HG02852 (cell line): ENCODE measurements at regions not wholly inside any gene's neighbourhood (a gene's known extent, or its start where the extent isn't known, plus 50 kb on each side); places are given as distances from the start of the nearest gene placed in this dataset.
"Not testable (repeated sequence)": the region's sequence is repeated elsewhere in the genome, so short reads cannot be mapped to it uniquely, and the experiment has no call there.

Source experiments
- ATAC-seq: cut with Tn5 transposase; IDR thresholded peaks from one replicate; pipeline ENCODE4 v1.9.1; 2021; ENCODE audit warnings: mild to moderate bottlenecking, moderate library complexity; ENCODE audit not compliant: unreplicated experiment

DNA sequence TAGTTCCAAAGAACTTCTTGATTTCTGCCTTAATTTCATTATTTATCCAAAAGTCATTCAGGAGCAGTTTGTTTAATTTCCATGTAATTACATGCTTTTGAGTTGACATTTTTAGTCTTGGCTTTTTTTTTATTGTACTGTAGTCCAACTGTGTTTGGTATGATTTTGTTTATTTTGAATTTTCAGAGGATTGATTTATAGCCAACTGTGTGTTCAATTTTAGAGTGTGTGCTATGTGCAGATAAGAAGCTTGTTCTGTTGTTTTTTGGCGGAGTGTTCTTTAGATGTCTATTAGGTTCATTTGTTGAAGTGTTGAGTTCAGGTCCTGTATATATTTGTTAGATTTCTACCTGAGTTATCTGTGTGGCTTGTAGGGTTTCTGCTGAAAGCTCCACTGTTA is 533.6 kb downstream of the TRAM1L1 start:
- ATAC-seq: no peak

DNA sequence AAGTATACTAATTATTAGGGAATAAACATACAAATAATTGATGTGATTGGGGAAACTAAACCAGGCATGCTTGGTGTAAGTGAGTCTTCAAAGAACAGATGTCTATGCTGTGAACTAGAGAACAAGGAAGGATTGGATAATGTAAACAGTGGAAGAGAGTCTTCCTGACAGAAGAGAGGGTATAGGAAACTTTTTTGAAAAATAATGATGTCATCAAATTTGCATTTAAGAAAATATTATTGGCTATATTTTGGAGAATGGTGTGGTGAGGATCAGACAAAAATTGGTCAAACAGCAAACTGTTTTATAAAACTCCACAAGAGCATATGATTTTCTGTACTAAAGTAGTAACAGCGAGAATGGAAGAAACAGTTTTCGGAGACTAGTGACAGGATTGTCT is 537.7 kb downstream of the TRAM1L1 start:
- ATAC-seq: no peak

DNA sequence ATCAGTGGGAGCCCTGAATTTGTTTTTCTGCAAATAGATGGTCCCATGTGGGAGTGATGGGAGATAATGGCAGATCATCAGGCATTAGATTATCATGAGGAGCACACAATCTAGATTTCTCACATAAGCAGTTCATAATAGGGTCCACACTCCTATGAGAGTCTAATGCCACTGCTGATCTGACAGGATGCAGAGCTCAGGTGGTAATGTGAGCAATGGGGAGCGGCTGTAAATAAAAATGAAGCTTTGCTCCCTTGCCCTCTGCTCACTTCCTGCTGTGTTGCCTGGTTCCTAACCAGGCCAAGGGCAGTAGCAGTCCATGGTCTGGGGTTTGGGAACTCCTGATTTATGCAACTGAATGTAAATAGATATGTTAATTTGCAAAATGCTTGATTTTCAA is 538.6 kb downstream of the TRAM1L1 start:
- ATAC-seq: no peak

DNA sequence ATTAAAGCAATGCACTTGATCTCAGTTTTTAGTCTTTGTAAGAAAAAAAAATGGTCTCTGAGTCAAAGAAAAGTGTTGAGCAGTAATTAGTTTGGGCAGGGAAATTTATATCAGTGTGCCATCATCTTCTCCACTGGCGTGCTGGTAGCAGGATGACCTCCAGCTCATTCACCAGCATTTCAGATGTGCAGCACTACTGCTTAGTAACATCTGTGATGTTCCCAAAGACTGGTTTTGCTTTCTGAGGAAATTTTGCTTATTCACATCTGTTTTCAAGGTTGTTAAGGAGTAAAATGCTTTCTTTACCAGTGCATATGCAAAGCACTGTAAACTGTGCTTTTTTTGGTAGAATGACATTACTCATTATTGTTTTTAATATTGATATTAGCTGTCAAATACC is 540.4 kb downstream of the TRAM1L1 start:
- ATAC-seq: no peak

DNA sequence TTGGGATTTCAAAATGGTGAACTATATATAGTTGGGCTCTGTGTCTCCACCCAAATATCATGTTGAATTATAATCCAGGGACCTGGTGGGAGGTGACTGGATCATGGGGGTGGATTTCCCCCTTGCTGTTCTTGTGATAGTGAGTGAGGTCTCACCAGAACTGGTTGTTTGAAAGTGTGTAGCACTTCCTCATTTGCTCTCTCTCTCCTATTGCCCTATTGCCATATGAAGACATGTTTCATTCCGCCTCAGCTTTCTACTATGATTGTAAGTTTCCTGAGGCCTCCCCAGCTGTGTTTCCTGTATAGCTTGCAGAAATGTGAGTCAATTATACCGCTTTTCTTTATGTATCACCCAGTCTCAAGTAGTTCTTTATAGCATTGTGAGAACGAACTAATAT is 545.6 kb downstream of the TRAM1L1 start:
- ATAC-seq: no peak

DNA sequence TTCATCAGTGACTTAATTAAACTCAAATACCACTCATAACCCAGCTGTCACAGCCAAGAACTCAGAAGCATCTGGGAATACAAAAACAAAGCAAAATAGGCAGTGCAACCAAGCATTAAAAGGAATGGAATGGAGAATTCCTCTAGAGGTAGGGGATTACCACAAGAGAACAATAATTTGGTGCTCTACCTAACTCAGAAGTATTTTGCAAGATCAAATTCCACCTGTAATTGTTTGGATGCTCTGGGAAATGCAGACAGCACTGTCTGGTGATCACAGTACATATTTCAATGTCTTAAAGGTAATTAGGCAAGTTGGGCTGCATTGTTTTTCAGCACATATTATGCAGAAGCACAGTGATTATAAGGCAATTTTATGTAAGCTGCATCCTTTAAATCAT is 547.5 kb downstream of the TRAM1L1 start:
- ATAC-seq: no peak

DNA sequence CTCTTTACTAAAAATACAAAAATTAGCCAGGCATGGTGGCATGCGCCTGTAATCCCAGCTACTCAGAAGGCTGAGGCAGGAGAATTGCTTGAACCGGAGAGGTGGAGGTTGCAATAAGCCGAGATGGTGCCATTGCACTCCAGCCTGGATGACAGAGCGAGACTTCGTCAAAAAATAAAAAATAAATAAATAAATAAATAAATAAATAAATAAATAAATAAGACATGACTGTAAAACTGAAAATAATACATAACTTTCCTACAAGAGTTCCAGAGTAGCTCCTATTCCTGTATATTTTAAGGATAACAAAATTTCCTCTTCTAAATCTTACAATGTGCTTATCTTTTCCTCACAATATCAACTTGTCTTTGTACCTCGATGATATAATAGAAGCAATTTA is 549.4 kb downstream of the TRAM1L1 start:
- not testable (repeated sequence) for ATAC-seq

DNA sequence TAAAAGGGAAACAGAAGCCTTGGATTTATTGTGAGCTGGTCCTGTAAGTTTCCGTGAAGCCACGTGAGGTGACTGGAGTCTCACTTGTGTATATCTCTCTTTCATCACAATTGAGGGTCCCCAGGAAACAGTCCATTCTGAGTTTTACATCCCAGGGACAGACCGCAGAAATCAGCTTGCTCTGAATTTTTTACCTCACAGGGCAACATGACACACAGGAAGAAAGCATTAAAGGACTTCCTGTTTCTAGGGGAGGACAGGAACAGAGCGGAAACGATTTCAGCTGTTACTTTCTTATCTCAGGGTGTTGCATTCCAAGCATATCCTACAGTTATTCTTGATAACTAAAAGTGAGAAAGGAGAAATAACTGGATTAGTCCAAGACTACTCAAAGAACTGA is 553.5 kb downstream of the TRAM1L1 start:
- no peak for ATAC-seq

DNA sequence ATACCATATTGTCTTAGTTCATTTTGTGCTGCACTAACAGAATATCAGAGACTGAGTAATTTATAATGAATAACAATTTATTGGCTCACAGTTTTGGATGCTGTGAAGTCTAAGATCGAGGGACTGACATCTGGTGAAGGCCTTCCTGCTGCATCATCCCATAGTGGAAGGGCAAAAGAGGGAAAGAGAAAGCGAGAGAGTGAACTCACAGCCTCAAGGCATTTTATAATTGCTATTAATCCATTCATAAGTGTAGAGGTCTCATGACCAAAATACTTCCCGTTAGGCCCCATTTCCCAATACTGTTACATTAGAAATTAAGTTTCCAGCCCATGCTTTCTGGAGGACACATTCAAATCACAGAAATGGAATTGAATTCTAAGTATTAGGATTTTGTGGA is 554.4 kb downstream of the TRAM1L1 start:
- ATAC-seq: no peak

DNA sequence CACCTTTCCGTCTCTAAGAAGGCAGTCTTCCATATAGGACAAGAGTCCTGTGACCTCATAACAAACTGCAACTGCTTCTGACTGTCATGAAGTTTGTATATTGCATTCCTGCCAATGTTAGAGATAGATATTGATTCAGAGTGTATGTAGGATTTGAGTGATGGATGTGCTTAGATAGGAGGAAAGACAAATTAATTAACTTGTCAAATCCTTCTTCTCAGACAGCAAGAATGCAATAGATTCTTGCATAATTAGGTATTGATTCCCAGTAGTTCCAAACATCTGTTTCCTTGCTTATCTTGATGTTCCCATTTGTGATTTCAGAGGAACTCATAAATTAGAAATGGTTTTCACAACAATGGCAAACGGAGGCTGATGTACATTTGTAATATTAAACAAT is 555.3 kb downstream of the TRAM1L1 start:
- no peak for ATAC-seq

DNA sequence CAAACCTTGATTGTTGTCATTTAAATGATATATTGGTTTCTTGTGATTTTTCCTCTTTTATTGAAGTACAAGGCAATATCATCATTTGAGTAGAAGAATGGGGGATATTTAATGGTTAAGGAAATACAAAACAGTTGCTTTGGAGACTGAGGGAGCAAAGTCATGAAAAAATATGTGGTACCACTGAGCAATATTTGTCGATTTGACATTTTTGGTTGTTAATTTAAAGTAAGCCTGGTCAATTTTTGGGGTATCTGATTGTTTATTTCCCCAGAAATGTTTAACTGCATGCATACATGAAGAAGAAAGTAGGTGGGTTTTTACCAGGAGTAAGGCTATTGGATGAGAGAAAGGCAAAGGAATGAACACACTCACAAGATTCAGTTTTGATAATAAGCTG is 556.2 kb downstream of the TRAM1L1 start:
- no peak for ATAC-seq

DNA sequence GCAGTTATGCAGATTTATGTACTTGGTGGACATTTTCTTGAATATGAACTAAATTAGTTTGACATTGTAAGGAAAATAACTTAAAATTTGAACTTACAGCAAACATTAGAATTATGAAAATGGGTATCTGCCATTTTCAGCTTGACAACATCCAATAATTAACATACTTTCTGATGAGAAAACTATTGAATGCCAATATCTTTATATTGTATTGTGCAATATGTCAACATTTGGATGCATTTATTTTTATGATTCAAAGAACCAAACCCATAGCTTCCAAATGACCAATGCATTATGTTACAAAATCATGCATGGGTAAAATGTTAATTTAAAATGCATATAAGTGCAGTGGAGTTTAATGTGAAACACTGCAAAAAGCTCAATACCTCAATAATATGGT is 562.5 kb downstream of the TRAM1L1 start:
- no peak for ATAC-seq

DNA sequence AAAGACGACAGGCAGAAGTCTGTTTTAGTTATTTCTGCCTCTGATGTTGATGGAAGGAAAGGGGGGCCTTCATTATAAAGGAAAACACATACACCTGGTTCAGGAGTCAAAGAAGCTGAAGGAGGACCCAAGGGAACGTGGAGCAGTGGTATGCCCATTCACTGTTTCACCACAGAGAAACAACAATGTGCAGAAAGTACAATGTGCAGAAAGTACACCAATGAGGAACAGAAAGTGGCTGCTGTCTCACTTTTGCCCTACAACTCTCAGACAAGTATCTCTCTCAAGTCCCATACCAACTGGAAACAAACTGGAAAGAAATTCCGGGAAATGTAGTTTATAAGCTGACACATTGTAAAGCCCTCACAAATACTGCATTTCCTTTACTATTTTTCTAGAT is 564.5 kb downstream of the TRAM1L1 start:
- no peak for ATAC-seq

DNA sequence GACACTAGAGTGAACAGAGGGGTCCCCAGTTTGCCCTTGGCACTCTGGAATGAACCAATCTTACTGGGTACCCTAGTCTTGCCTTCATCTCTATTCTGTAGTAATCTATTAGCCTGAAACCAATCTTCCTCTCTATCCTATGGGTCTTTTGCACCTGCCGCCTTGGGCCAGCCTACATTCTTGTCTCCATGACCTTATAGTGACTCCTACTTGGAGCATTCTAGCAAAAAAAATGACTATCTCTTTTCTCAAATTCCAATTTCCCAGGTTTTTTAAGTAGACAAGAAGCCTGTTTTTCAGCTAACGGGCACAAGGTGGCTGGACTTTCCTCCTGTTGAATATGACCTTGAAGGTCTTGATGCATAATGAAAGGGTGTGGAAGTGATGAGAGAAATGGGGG is 568.7 kb downstream of the TRAM1L1 start:
- ATAC-seq: no peak

DNA sequence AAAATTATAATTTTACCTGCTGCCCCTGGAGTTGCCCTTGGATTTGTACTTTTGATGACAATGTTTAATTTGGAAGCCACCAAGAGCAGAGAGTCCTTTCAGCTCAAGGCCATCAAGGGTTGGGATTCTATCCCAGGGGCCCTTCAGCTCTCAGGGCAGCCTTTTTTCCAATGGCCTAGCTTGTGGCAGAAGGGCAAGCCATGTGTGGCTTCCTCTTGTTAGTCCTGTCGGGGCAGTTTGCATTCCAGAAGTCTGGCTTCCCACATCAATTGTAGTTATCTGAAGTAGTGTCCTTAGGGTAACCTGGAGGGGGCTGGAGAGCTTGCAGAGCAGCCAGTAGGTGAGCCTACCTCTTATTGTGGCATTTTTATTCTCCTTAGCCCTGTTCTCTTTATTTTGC is 569.4 kb downstream of the TRAM1L1 start:
- no peak for ATAC-seq

DNA sequence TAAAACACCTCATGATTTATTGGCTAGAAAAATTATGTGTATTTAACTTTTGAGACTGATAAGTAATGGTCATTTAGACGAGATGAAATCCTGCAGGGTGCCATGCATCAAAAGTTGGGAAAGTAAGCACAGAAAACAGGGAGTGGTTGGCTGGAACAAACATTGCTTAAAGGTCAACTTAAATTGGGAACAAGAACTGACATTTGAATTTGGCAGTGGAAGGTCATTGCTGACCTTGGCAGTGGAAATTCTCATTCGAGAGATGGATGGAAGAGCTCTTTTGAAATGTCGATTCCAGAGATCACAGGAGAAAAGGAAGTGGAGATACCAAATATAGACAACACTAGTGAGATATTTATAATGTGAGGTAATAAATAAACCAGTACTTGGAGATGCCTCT is 572.8 kb downstream of the TRAM1L1 start:
- no peak for ATAC-seq

DNA sequence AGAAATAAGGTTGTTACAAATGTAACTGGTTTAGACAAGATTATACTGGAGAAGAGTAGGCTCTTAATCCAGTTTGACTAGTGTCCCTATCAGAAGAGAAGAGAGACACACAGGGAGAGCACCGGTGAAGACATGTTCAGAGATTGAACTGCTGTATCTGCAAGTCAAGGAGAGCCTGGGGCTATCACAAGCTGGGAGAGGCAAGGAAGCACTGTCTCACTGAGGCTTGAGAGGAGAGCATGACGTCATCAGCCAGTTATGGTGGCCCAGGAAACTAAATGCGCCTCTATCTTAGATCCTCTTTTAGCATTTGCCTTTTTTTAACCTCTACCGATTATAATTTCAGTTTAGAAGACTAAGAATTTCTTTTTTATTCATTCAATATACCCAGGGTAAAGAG is 583.4 kb downstream of the TRAM1L1 start:
- no peak for ATAC-seq

DNA sequence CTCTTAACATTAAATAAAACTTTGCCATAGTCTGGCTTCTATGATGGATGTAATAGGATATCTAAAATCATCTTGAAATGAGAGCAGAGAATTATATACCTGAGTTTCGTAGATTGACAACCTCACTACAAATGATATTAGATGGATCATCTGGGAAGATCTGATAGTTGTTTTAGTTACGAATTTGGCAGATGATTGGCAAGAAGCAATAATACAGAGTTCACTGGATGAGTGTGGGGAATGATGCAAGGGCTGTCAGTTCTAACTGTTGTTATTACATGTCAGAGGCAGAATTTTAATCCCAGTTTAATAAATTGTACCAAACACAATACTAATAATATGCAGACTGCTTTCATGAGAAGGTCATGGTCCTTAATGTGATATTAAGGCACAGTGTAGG is 585.2 kb downstream of the TRAM1L1 start:
- no peak for ATAC-seq

DNA sequence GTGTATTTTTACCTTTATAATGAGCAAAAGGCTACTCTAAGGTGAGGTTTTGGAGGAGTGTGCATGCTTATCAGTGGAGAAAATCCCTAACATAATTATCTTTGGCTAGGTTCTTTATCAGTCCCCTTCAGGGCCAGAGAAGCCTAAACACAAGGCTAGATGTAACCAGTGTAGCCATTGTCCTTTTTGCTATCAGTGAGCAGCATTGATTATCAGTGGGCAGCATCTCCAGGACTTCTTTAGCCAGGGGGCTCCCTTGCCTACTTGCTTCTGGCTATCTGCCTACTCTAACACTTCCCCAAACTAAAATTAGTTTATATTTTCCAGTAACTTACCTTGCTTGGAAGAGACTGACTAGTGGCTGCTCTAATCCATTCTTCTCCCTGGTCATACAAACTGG is 595.6 kb downstream of the TRAM1L1 start:
- ATAC-seq: no peak

DNA sequence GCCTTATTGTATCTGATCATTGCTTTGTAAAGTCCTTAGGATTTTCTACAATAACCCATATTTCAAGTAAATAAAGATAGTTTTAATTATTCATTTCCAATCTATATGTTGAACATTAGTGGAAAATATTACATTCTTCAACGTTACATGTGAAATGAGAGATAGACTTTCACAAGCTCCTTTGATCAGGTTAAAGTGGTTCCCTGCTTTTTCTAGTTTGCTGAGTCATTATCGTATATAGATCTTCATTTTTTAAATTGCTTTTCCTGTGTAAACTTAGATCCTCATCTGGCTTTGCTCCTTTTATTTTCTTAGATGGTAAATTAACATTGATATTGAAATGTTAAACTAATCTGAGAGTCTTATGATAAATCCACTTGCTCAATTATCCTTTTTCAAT is 599.0 kb downstream of the TRAM1L1 start:
- ATAC-seq: no peak

DNA sequence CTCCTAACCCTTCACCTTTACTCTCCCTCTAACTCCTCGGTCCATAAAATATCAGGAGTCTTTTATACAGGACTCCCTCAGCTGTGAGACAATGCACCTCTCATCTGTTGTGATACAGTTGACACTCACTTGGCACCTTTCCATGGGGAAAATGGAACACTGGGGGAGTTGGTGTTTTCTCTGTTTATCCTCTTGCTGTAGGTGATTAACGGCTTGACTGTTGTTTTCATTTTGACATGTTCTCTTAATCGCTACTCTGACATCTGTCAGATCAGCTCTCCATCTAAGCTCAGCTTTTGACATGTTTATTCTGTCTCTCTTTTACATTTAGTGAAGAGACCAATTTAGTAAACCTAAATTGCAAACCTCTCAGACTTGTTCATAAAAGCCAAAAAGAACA is 604.8 kb downstream of the TRAM1L1 start:
- no peak for ATAC-seq

DNA sequence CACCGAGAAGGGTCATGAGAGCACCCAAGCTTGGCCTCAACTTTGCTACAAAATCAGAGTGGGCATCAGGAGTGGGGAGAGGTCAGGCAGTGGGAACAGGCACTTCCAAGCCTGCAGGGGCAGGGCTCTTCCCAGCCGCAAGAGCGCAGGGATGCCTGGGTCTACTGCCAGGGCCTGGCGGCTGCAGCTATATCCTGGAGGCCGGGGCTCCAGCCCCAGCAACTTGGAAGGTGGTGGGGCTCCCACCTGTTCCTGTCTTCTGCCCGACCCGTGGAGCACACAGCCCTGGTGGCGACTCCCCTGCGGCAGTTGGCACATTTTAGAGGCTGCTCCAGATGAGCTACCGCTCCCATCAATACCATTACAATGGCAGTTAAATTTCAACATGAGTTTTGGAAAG is 607.0 kb downstream of the TRAM1L1 start:
- no peak for ATAC-seq

DNA sequence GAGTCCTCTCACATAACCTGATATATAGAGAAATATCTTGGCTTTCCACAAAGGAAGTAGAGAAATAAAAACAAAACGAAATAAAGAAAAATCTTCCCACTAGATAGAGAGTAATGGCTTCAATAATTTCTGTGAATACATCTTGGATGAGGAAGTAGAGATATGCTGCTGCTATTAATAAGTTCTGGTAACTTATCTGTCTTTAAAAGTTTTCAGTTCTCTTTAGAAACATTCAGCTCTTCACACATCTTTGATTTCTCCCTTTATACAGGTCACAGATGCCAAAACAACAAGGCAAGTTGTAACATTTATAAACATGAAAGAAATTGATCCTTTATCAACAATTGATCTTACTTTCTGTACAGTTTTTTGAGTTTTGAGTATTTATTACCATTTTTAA is 615.8 kb downstream of the TRAM1L1 start:
- ATAC-seq: peak; percentile 83

DNA sequence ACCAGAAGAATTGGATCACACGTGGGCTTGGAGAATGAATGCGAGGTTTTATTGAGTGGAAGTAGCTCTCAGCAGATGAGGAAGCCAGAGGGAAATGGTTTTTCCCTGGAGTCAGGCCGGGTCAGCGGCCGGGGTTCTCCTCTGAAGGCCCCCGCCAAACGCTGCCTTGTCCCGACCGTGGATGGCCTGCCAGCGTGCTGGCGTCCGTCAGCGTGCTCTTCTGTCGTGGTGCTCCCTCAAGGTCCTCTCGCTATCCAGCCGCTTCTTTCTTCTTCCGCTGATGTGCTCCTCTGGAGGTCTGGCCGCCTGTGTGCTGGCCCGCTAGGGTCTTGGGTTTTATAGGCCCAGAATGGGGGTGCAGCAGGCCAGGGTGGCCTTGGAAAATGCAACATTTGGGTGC is 632.2 kb downstream of the TRAM1L1 start:
- no peak for ATAC-seq
